Fibroblast of villous mesenchyme (primary cell): ENCODE measurements at regions not wholly inside any gene's neighbourhood (a gene's known extent, or its start where the extent isn't known, plus 50 kb on each side); places are given as distances from the start of the nearest gene placed in this dataset. TPM values are rescaled to one million over a fixed set of nuclear protein-coding genes. Genes with fewer than 3 reads are reported as not detected.

Experiments used
- DNase-seq: peaks from one replicate; pipeline ENCODE4 v3.0.0-alpha.2; 2010; ENCODE audit warnings: low read depth
- H3K4me3 ChIP-seq: 2 replicates; pipeline ENCODE4 v1.5.1; 2011; ENCODE audit warnings: low read depth, mild to moderate bottlenecking, low read length
- CTCF ChIP-seq: IDR thresholded peaks from 2 replicates; pipeline ENCODE4 v1.5.1; 2012; ENCODE audit warnings: low read depth, mild to moderate bottlenecking, low read length; ENCODE audit not compliant: insufficient read depth
- small RNA-seq: library from RNA; depleted of rRNA; stranded (forward); fragments of <200 nt; gene quantifications from one replicate; pipeline ENCODE3, GENCODE V24; 2012

- DNase-seq: no peak
- TF ChIP-seq CTCF: no peak
These were observed 75.6 kb upstream of the SYNPR start for GRCh38 chr3:63202529-63202928.

DNA sequence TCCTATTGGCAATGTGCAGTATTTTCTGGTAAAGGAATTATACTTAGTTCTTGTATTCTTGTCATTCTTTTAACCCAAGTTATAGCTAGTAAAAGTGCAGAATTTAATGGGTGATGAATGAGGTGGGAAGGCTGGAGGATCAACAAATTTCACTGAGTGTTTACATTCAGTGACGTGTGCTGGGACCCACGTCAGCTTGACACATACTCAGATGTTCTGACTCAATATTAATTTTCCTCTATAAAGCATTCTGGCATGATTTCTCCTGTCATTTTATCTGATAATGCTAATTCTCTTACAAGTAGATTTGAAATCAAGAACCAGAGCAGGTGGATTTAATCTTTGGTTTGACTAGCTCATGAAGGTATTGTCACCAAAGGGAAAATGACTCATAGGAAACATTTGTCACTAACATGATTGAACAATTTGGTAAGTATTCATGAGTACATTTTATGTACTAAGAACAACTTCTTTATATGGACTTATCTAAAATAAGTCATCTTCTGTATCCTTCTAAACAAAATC is 71.0 kb upstream of the SYNPR start:
- no peak for TF ChIP-seq CTCF
- DNase-seq: peak; percentile 3
- H3K4me3 ChIP-seq: no peak overlapping the region

More at GRCh38 chr3:63202529-63202928, 75.6 kb upstream of the SYNPR start:
- no peak overlapping the region for H3K4me3 ChIP-seq

DNA sequence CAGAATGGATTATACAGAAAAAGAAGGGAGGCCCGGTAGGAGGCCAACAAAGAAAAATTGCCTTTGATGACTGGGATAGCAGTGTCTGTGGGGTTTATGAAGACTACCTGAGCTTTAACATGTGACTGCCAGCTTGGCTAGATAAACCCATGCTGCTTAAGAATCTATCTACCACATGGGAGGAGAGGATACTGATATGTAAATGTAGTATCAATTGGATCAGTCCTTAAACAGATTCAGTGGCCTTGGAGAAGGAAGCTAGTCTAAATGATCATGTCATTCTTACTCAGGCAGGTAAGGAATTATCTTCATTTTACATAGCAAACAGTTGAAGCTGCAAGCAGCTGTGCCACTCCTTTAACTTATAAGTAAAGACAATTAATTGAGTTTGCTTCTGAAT is 50.0 kb upstream of the SYNPR start:
- TF ChIP-seq CTCF: no peak
- H3K4me3 ChIP-seq: no peak overlapping the region
- DNase-seq: no peak

Small RNAs in the stretch of these regions (small RNA-seq; reads per million reads assigned to genes)
- not detected for gene UBL5P3
